Endothelial cell (in vitro differentiated cells): ENCODE measurements at regions not wholly inside any gene's neighbourhood (a gene's known extent, or its start where the extent isn't known, plus 50 kb on each side); places are given as distances from the start of the nearest gene placed in this dataset.

ENCODE experiments used
- DNase-seq: peaks from one replicate; pipeline ENCODE4 v3.0.0; 2021; ENCODE audit warnings: low spot score
- H3K27ac Mint-ChIP-seq: one replicate; pipeline ENCODE4 v1.8.0; 2021; ENCODE audit warnings: mixed read lengths, inconsistent platforms; ENCODE audit not compliant: unreplicated experiment
- H3K27me3 Mint-ChIP-seq: one replicate; pipeline ENCODE4 v1.8.0; 2021; ENCODE audit warnings: mild to moderate bottlenecking, moderate library complexity, mixed read lengths, inconsistent platforms; ENCODE audit not compliant: unreplicated experiment
- H3K36me3 Mint-ChIP-seq: one replicate; pipeline ENCODE4 v1.8.0; 2021; ENCODE audit warnings: mild to moderate bottlenecking, low read depth, mixed read lengths, inconsistent platforms; ENCODE audit not compliant: unreplicated experiment
- H3K4me1 Mint-ChIP-seq: one replicate; pipeline ENCODE4 v1.8.0; 2021; ENCODE audit warnings: mild to moderate bottlenecking, mixed read lengths, inconsistent platforms; ENCODE audit not compliant: unreplicated experiment
- H3K4me3 Mint-ChIP-seq: one replicate; pipeline ENCODE4 v1.8.0; 2021; ENCODE audit warnings: mild to moderate bottlenecking, mixed read lengths, inconsistent platforms; ENCODE audit not compliant: unreplicated experiment
- H3K9me3 Mint-ChIP-seq: one replicate; pipeline ENCODE4 v1.8.0; 2021; ENCODE audit warnings: mixed read lengths, inconsistent platforms; ENCODE audit not compliant: unreplicated experiment
- CTCF ChIP-seq: fragments of 200-600 bp; sonication (generic); IDR thresholded peaks from one replicate; pipeline ENCODE4 v1.5.0; 2021; ENCODE audit warnings: antibody characterized with exemption; ENCODE audit not compliant: unreplicated experiment

- Mint-ChIP-seq H3K36me3 (no peaks in the 10 kb centered on the region), H3K27me3 (no peaks in the 10 kb centered on the region), H3K4me3 (no peak overlapping the region), H3K9me3 (no peaks in the 10 kb centered on the region), H3K27ac (no peak overlapping the region), H3K4me1 (no peaks in the 10 kb centered on the region)
- no peak for TF ChIP-seq CTCF
- DNase-seq, result no peak
These were observed 285.4 kb downstream of the ALG10B start for GRCh38 chr12:38601949-38602348.
